HG03354 (cell line): ENCODE measurements at regions not wholly inside any gene's neighbourhood (a gene's known extent, or its start where the extent isn't known, plus 50 kb on each side); places are given as distances from the start of the nearest gene placed in this dataset.
"Not testable (repeated sequence)": the region's sequence is repeated elsewhere in the genome, so short reads cannot be mapped to it uniquely, and the experiment has no call there.

ENCODE experiments used
- ATAC-seq: cut with Tn5 transposase; IDR thresholded peaks from one replicate; pipeline ENCODE4 v1.9.1; 2021; ENCODE audit warnings: mild to moderate bottlenecking; ENCODE audit not compliant: unreplicated experiment, poor library complexity, severe bottlenecking

DNA sequence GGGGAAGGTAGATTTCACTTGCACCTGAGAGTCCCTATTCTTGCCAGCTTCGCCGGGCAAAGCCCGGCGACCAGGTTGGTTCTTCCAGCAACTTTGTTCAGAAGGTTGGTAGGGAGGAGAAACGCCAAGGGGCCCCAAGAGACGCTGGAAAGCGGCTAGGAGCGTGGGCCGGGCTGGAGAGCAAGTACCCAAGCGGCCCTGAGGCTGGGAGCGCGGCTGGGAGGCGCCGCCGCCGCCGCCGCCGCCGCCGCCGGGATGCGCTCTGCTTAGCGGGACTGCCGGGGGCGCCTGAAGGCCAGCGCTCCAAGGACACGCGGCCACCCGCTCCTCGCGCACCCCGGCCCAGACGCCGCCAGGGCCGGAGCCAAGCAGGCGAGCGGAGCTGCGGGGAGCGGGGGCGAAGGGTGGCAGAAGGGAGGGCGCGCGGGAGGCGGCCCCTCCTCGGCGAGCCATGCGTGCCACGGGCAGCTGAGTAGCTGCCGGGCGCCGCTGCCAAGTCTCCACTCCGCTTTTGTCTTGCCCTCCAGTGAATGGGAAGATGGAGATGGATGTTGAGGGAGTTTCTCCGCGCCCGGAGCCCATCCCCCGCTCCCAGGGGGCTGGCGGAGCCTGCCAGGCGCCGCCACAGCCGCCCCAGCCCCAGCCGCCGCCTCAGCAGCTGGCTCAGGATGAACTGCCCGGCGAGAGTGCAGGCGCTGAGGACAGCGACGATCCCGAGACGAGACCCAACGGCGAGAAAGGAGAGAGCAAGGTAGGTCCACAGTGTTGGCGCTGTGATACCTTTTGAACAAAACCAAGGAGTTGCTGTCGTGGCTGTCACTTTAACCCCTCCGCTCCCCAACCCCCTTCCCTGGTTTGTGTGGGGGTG lies 227.4 kb upstream of the AZI2 start:
- no peak for ATAC-seq

DNA sequence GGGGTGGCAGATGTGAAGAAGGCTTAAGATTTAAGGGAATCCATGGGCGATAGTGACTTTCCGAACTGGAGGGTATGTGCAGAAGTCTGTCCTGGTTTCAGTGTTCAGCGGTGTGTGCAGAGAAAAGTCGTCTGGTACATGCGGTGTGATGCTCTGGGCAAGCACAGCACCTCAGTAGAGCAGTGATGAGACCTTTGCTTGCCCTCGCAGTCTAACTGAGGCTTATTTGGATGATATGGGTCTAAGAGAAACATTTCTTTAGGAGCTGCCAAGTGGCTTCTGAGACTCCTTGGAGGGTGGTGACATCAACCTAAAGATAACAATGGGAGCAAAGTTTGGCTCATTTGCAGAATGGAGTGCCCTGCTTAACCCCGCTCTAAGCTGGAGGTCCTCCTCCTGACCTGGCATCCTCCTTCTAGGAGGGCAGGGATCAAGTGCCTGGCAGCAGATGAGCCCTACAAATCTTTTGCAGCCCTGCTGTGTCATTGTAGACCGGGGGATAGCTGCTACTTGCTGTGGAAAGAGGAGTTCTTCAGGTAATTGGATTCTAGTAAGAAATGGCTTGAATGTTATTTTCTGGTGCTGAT lies 228.1 kb upstream of the AZI2 start:
- no peak for ATAC-seq

DNA sequence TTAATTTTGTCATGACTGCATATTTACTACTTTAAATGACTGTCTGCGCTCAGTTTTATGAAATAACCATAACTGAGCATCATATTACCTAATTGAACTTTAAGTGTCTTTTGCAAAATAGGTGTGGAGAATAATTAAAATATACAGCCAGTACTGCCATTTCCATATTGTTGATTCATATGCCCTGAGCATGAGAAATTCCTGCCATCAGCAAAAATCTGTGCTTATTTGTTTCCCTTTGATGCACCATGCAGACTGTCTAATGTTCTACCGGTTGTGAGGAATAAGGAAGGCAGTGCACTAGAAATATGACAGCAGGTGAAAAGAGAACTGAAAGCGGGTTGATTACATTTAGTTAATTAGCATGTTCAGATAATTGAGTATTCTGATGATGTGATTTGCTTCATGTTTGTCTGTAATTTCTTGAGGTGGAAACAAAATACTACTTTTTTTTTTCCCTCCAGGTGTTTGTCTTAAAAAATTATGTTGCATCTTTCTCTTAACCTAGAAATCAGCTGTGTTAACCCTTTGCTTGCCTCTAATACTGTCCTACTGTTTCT lies 229.4 kb upstream of the AZI2 start:
- ATAC-seq: no peak

DNA sequence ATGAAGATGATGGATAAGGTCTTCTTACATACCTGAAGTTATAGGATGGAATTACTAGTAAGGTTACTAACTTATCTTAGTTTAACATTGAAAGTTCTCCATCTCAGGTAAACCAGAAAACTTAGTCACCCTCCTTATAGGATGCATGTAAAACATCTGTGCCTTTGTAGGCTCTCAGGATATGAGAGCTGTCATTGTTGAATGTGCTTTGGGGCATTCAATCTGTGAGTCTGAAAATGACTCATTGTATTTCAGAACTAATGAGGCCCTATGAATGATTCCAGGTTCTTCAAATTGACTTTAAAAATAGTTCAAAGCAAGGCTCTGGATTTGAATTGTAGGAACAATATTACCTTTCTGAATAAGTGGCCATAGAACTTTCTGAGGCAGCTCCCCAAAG lies 237.7 kb upstream of the AZI2 start:
- peak; percentile 81 for ATAC-seq

GRCh38 chr3:28587723-28588122 lies 239.1 kb upstream of the AZI2 start:
- ATAC-seq: no peak

GRCh38 chr3:28590216-28590615 lies 241.6 kb upstream of the AZI2 start:
- no peak for ATAC-seq

DNA sequence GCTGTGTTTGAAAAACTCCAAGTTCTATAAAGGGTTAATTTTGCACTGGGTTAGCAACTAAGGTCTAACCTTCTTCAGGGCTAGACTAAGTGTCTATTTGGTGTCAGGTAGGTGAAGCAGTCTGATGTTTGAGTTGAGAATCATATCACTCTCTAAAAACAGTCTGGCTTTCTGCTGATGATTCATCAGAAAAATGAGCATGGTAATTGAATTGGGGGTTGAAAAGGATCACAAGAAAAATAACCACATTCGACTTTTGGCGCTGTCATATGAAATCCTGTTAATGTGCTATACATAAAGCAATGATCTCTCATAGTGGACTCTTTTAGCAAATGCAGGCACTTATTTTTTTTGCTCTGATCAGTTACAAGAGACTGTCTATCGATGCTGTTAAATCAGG lies 242.2 kb upstream of the AZI2 start:
- no peak for ATAC-seq

GRCh38 chr3:28595372-28595771 lies 246.7 kb upstream of the AZI2 start:
- ATAC-seq: no peak

DNA sequence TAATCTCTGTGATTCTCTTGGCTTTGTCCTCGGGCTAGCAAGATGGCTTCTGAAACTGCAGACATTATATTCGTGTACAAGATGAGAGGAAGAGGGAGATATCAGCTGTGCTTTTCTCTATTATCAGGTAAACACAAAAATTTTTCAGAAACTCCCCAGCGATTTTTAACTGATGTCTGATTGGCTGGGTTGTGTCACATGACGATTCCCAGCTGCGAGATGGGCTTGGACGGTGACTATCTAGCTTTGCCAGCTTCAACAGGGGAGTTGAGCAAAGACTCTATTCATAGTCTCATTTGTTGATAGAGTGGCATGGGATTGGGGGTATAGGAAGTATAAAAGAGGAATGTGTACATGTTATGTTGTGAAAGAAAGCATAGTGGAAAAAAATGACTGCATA lies 248.8 kb upstream of the AZI2 start:
- no peak for ATAC-seq

DNA sequence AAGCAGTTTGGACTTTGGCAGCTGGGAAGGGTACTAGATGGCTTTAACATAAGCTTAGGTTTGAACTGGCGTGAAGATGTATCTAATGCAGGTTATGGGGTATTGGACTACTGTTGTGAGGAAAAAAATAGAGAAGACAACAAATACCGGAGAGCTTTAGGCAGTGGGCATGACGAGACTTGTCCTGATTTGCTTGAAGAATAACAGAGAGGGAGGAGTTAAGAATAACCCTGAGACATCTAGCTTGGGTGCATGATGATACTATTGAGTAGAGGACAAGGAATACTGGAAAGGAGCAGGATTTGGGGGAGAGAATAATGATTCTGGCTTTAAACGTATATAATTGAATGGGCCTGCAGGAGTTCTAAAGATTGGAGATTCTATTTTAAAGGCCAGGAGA lies 249.5 kb upstream of the AZI2 start:
- ATAC-seq: no peak

GRCh38 chr3:28601291-28601690 lies 252.7 kb upstream of the AZI2 start:
- no peak for ATAC-seq

DNA sequence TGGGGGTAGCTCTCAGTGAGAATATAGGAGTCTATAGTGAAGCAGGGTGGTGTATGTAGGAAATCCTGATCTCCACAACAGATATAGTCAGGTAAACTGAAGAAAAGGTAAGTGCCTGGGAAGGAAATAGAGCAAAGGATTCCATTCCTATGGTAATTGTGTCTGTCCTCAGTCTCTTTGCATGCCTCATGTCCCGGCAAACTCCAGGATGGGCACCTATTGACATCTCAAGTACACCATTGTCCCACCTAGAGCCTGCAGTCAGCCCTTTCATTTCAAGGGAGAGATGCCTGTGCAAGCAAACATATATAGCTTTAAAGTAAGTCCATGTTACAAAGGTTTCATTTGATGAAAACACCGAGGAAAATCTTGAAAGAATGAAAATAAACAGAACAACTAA lies 257.7 kb upstream of the AZI2 start:
- ATAC-seq: no peak

GRCh38 chr3:28612232-28612631 lies 263.6 kb upstream of the AZI2 start:
- no peak for ATAC-seq

- ATAC-seq: no peak
Measured at GRCh38 chr3:28613511-28614106, 265.0 kb upstream of the AZI2 start.

- ATAC-seq: no peak
Measured at GRCh38 chr3:28615071-28615470, 266.4 kb upstream of the AZI2 start.

DNA sequence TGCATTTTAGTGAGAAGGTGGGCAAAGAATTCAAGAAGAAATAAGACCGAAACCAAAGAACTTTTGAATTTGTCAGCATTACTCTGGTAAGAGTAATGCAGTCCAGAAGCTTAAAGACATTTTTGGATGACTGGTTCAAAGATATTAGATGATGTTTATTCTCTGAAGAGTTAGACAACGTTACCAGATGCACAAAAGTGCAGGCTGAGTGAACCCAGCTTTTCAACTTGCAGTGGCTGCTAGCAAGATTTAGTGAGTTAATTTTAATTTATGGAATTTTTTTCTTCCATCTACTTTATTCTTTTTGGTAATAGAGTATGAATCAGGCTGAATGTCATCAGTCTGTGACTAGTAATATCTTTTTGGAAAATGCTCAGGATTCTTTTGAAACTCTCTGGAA lies 267.3 kb upstream of the AZI2 start:
- ATAC-seq: no peak

DNA sequence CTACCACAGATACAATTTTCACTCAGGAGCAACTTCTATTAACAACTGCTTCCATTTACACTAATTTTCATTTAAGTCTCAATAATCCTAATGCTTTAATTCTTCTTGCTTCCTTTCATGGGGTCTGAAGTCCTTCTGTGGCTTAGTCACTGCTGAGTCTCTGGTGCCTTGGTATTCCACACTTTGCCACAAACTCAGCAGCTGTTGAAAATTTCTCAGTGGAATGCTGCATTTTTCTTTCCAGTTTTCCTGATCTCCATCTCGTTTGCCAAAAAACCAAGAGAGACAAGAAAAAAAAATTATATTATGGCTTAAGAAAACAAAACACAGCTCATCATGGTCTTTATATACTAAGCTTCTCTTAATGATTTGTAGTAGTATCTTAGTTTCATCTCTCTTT lies 269.2 kb upstream of the AZI2 start:
- ATAC-seq: no peak

- ATAC-seq: no peak
Measured at GRCh38 chr3:28623106-28623505, 274.5 kb upstream of the AZI2 start.

GRCh38 chr3:28624084-28624483 lies 275.5 kb upstream of the AZI2 start:
- no peak for ATAC-seq

DNA sequence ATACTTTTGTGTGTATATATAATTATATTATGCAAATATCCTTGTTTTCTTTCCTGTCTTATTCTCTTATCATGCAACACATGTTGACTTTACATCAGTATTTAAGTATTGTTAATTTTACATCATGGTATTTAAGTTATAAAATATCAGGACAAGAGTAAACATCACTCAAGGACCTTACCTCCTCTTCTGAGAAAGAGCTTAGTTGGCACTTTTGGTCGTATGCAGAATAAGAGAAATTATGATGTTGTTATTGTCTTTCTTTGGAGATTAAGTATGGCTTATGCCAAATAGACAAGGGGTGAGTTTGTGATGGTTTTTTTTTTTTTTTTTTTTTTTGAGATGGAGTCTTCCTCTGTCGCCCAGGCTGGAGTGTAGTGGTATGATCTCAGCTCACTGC lies 279.2 kb upstream of the AZI2 start:
- not testable (repeated sequence) for ATAC-seq

DNA sequence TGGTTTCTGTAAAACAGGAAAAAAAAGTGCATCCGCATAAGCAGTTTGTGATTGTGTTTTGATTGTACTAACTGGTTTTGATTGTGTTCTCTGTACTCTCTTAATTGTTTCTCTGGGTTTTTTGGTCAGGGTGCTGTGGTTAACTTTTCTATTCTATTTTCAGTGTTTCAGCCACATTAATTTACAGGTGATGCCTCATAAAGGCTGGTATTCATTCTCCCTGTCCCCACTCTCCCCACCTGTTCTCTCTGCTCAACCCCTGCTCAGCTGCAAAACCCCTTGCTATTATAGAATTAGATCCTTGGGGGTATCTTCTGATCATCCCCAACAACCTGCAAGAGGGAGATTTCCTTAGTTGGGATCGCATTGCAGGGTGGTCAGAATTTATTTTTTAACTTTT lies 285.4 kb upstream of the AZI2 start:
- no peak for ATAC-seq
